GM12873 (cell line): ENCODE measurements at regions not wholly inside any gene's neighbourhood (a gene's known extent, or its start where the extent isn't known, plus 50 kb on each side); places are given as distances from the start of the nearest gene placed in this dataset.

Experiments used
- CTCF ChIP-seq: IDR thresholded peaks from 2 replicates; pipeline ENCODE4 v1.5.1; 2012; ENCODE audit warnings: low read depth, mild to moderate bottlenecking, moderate library complexity, low read length, control low read depth; ENCODE audit not compliant: insufficient read depth; ENCODE audit errors: missing control alignments

DNA sequence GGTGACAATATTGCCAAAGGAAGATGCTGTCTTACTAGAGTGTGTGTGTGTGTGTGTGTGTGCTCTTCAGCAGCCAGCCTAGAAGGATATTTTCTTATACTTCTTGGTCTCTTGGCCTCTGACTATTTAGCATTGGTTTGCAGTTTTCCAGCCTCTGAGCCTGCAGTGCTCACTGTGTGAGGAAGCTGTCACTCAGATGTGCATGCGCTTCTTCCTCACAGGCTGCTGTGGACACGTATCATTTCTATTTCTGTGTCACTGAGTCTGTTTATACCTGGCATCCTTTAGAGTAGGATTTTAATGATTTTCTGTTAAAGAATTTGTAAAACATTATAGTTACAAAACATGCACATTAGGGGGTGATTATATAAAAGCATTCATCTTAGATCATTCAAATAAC lies 83.3 kb downstream of the ALDH8A1 start:
- TF ChIP-seq CTCF: no peak

DNA sequence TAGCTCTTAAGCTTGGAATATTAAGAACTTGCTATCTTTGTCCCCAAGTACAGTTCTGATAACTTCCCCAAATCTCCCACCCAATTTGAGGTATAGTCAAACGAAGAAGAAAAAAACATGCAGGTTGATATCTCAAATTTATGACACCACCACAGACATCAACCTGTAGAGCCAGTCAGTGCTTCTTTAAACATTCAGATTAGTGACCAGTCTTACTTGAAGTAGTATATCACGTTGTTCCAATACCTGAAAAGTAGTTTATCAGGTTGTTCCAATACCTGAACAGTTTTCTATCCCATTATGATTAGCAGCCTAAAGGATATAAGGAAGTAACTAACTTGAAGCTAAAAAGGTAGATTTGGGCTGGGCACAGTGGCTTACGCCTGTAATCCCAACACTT lies 85.3 kb downstream of the ALDH8A1 start:
- no peak for TF ChIP-seq CTCF

DNA sequence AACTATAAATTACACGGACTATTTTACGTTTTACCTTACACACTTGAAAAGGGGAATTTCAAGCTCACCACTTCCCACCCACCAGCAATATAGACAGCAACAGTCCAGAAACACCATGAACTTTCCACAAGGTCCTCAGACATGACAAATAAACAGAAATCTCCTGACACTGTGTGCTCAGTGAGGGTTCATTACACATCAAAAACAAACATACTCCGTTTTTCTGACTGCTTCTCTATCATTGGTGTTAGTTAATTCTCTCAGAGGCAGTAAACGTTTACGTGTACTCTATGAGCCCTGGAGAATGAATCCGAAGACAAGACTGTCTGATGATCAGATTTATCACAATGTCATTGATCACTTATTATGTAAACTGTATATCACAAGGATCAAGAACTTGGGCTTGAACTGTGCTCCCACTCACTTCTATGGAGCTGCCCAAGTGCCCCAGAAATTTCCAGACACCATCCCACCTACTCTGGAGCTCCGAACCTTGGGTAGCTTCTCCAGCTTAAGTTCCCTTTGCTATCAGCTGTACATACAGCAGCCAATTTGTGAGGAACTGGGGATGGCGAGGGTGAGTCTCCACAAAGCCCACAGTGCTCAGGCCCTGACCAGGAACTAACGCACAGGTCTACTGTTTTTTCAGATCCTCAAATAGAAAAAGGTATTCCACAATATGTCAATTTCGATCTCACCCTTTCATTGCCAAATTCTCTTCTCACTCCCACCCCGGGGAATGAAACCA lies 86.0 kb downstream of the ALDH8A1 start:
- no peak for TF ChIP-seq CTCF

- no peak for TF ChIP-seq CTCF
Observed at GRCh38 chr6:134854366-134854765, 95.5 kb downstream of the ALDH8A1 start.

GRCh38 chr6:134853111-134854055 lies 96.5 kb downstream of the ALDH8A1 start:
- no peak for TF ChIP-seq CTCF

- TF ChIP-seq CTCF: no peak
Observed at GRCh38 chr6:134851548-134851947, 98.4 kb downstream of the ALDH8A1 start.

- no peak for TF ChIP-seq CTCF
Observed at GRCh38 chr6:134850721-134851305, 99.1 kb downstream of the ALDH8A1 start.
